ENCODE measurements at regions not wholly inside any gene's neighbourhood (a gene's known extent, or its start where the extent isn't known, plus 50 kb on each side); places are given as distances from the start of the nearest gene placed in this dataset.

GRCh38 chr12:69062621-69063237 is 129.8 kb upstream of the CPM start:
- DNase-seq (ENCODE audit: low spot score): no peak

- no peak for DNase-seq (ENCODE audit: low spot score)
These were observed 131.9 kb upstream of the CPM start for GRCh38 chr12:69064734-69065443.

GRCh38 chr12:69065775-69066174 is 132.8 kb upstream of the CPM start:
- no peak for DNase-seq (ENCODE audit: low spot score)

GRCh38 chr12:69066492-69067373 is 133.8 kb upstream of the CPM start:
- no peak for DNase-seq (ENCODE audit: low spot score)

DNA sequence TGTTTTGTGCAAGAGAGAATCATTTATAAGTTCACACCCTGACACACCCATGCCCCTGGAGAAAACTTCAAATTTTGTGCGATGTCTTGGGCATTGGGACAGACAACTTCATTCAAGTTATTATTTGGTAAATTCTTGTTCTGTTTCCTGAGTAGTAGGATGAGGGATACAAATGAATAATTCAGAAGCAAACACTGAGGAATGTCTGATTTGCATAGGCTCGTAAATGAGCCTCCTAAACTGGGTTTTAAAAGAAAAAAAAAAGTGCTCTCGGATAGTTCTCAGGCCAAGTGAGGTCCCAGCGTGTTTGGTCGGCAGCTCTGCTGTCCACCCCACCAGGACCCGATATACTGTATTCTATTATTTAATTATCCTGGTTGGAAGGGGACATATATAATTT is 134.7 kb upstream of the CPM start:
- no peak for DNase-seq (ENCODE audit: low spot score)

DNA sequence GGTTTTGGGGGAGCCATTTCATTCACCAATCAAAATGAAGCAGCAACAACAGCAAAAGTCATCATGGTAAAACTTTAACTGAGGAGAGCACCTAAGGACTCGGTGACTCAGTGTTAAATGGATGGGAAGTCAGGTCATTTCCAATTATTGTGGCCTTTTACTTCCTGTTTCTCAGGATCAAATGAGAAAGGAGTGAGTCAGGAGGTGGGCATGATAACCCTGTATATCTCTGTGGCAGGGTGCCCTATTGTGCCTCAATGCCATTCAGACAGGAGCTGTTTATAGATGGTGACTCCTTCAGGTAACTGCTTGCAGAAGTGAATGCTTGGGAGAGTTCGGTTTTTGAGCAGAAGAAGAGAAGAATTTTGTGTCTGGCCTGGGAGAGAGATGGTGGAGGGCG is 135.5 kb upstream of the CPM start:
- DNase-seq (ENCODE audit: low spot score): peak; percentile 22

GRCh38 chr12:69069479-69069878 is 136.5 kb upstream of the CPM start:
- no peak for DNase-seq (ENCODE audit: low spot score)

- DNase-seq (ENCODE audit: low spot score): peak; percentile 78
These were observed 137.5 kb upstream of the CPM start for GRCh38 chr12:69070319-69071090.

GRCh38 chr12:69071091-69071370 is 138.1 kb upstream of the CPM start:
- no peak for DNase-seq (ENCODE audit: low spot score)

DNA sequence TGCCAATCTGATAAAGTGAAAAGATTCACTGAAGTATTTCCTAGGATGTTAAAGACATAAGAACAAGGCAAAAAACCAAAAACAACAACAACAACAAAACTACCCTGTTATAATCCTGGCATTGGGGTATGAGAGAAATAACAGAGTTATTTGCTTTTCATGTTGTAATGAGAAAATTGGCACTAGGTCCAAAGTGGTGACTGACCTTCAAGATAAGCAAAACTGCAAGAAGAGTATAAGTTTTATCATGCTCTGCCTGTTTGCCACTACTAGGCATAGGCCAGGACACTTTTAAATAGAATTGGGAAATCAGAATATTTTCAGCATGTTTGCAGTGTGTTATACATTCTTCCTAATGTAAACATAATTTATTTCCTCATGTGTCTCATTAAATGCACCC is 140.1 kb upstream of the CPM start:
- DNase-seq (ENCODE audit: low spot score): no peak

DNA sequence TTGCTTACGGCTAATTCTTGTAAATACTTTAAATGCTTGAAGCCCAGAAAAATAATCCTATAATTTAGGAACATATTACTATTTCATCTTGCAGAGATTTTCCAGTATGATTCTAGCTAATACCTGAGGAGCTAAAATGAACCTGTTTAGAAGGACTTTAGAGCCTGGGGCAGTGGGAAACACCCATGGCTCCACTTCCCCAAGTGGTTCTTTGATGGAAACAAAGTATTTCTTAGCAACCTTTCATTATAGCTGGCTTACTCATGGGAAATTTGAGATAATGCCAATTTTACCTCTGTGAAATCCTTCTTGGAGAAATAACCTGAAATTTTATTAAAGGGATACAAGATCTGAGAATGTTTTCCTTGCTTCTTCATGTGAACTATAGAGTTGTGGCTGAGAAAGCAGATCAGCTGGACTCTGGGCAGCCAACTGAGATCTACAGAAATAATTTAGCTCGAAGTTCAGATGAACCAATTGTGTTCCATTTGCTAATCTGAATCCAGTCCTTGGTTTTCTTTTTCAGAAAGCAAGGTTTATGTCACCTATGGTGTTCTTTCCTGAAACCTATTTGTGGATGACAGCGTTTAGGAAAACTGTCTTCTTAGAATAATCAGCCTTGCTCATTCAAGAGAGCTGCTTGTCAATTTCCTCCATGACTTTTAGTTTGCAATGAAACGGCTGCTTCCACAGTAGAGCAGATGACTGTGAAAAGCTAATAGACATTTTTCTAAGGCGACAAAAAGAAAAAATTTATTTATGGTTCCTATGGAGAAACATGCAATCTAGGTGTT is 141.8 kb upstream of the CPM start:
- DNase-seq (ENCODE audit: low spot score): no peak

- no peak for DNase-seq (ENCODE audit: low spot score)
These were observed 150.7 kb upstream of the CPM start for GRCh38 chr12:69083689-69084088.

DNA sequence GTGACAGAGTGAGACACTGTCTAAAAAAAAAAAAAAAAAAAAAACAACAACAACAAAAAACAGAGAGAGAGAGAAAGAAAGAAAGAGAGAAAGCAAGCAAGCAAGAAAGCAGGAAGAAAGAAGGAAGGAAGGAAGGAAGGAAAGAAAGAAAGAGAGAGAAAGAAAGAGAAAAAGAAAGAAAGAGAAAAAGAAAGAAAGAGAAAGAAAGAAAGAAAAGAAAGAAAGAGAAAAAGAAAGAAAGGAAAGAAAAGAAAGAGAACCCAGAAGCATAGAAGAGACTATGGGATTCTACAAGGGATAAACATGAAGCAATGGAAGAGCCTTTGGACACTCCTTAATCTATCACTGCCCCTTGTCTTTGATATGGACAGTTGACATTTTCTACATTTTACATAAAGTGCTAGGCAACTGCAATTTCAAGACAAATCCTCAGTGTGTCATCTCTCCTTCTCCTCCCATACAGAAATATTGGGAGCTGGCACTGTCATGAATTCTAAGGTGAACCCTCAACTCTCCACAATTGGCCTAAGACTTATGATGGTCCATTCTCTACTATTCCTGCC is 151.9 kb upstream of the CPM start:
- DNase-seq (ENCODE audit: low spot score): no peak

GRCh38 chr12:69085852-69086251 is 152.9 kb upstream of the CPM start:
- DNase-seq (ENCODE audit: low spot score): no peak

DNA sequence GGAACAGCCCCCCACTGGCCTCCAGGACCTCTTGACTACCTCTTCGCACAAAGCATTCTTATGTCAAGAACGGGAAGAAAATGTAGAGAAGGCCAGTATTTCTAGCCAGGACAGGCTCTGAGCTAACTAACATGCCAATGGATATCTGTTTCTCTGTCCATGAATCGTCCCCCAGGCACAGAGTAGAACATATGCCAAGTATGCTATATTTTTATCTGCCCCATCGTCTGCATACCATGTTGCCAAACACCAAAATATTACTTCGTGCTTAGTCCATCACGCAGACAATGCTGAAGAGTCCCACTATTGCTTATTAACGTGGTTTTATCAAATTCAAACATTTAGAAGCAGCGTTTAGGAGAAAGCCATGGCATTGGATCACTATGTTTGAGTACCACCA is 151.4 kb upstream of the CPSF6 start:
- DNase-seq (ENCODE audit: low spot score): no peak

- DNase-seq (ENCODE audit: low spot score): no peak
These were observed 148.6 kb upstream of the CPSF6 start for GRCh38 chr12:69090722-69091121.

DNA sequence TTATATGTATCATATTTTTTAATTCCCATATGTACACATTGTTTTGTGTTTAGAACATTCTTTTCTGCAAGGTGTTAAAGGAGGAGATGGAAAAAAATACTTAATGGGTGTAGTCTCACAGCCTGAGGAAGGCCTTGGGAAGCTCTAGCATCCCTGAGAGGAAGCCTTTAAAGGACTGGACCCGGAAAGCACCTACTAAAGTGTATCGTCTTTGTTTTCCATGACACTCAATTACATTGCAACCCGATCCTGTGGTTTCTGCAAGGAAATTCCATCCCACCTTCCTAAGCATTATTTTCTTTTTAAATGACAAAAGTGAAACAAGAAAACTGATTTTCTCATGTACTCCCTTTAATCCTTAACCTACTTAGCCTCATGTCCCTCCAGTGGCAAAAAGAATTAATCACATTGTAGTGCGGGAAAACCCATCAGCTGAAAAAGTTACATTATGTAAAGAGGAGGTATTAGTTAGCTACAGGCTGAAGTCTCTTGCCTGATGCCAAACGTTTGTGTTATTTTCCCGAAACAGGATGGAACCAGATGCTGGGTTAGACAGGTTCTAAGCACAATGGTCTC is 147.8 kb upstream of the CPSF6 start:
- DNase-seq (ENCODE audit: low spot score): no peak

- DNase-seq (ENCODE audit: low spot score): no peak
These were observed 147.2 kb upstream of the CPSF6 start for GRCh38 chr12:69092137-69092536.

GRCh38 chr12:69094606-69095216 is 144.7 kb upstream of the CPSF6 start:
- no peak for DNase-seq (ENCODE audit: low spot score)

DNA sequence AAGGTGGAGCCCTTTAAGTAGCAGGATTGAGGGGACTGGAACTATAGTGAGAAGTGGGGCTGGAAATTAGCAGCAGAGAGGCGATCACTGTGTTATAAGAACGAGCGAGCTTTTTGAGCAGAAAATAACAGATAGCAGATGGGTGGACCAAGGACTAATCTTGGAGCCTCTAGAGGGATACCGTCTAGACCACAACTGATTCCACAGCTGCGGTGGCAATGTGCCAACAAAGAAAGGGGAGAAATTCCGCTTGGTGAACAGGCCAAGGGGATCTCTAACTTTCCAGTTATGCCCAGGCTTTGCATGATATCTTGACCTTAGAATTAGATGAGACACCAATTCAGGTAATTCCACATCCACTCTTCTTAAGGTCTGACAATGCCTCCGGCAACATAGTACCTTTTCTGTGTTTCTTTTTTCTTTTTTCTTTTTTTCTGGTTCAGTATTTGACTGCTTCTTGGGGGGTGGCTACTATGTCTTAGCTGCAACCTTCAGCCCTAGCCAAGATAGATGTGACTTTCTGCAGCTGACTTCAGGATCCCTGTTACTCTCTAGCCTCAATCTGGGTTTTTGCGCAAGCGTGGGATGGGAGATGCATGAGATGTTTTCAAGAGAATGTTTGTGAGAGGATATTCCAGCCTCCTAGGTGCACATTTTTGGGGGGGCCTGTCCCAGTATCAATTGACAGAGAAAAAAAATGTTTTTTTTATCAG is 143.4 kb upstream of the CPSF6 start:
- no peak for DNase-seq (ENCODE audit: low spot score)

All from activated CD4-positive, alpha-beta T cell treated with anti-CD3 and anti-CD28 coated beads, Interleukin-2, Interleukin-4, amounts not matched to agents 100 ng/mL and 50 ng/mL, durations not matched to agents 16 hours and 8 hours (primary cell).